ENCODE measurements at regions not wholly inside any gene's neighbourhood (a gene's known extent, or its start where the extent isn't known, plus 50 kb on each side); places are given as distances from the start of the nearest gene placed in this dataset.

- Mint-ChIP-seq H3K4me3 (no peak overlapping the region), H3K36me3 (ENCODE audit: insufficient read depth) (no peaks in the 10 kb centered on the region), H3K27me3 (no peaks in the 10 kb centered on the region), H3K27ac (peak overlapping the region; percentile 6 to 57), H3K4me1 (ENCODE audit: low read depth in 2 of 2) (peaks cover 5 to 12% of the 10 kb centered on the region in 2 donors), H3K9me3 (no peaks in the 10 kb centered on the region)
- no peak for DNase-seq
- no peak for ATAC-seq (replicated peaks)
These were observed 113.1 kb upstream of the PTPN1 start for GRCh38 chr20:50397058-50397457.

DNA sequence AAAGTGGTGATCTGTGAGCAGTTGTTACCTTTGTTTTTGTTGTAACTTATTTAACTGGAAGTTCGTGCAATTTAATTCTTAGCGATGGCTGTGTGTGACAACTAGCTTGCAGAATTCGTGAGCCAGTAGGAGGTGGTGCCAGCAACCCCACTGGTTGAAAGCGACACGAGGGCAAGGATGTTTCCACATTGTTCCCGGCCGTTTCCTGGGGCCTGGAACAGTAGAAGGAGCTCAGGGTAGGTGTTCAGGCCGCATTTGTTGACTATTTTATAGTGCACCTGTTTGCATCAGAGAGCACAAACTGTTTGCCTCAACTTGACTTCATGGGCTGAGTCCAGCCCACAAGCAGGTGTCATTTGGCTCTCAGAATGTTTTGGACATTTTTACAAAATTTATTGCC is 112.1 kb upstream of the PTPN1 start:
- Mint-ChIP-seq H3K4me3 (no peak overlapping the region), H3K27me3 (no peaks in the 10 kb centered on the region), H3K36me3 (ENCODE audit: insufficient read depth) (no peaks in the 10 kb centered on the region), H3K9me3 (no peaks in the 10 kb centered on the region), H3K27ac (no peak overlapping the region), H3K4me1 (ENCODE audit: low read depth in 2 of 2) (peaks cover 0 to 6% of the 10 kb centered on the region in 2 donors)
- no peak for DNase-seq
- no peak for ATAC-seq (replicated peaks)

DNA sequence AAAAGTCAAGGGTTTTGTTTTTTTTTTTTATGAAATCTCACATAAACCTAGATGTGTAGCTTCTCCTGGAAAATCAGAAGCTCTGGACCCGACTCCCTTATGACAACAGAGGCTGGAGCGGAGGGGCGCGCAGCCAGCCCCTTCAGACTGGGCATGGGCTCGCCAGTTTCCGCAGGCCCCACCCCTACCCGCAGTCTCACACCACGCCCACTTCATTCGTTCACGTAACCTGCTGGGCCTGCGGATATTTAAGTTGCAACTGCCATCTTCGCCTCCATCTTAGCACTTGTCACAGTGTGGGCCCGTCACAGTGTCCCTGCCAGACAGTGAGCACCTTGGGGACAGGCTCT is 111.7 kb upstream of the PTPN1 start:
- H3K4me1 Mint-ChIP-seq (ENCODE audit: low read depth in 2 of 2): peaks cover 0 to 6% of the 10 kb centered on the region in 2 donors
- no peaks in the 10 kb centered on the region for H3K27me3 Mint-ChIP-seq
- DNase-seq: no peak
- H3K36me3 Mint-ChIP-seq (ENCODE audit: insufficient read depth): no peaks in the 10 kb centered on the region
- no peak overlapping the region for H3K4me3 Mint-ChIP-seq
- H3K9me3 Mint-ChIP-seq: no peaks in the 10 kb centered on the region
- ATAC-seq (replicated peaks): no peak
- no peak overlapping the region for H3K27ac Mint-ChIP-seq

DNA sequence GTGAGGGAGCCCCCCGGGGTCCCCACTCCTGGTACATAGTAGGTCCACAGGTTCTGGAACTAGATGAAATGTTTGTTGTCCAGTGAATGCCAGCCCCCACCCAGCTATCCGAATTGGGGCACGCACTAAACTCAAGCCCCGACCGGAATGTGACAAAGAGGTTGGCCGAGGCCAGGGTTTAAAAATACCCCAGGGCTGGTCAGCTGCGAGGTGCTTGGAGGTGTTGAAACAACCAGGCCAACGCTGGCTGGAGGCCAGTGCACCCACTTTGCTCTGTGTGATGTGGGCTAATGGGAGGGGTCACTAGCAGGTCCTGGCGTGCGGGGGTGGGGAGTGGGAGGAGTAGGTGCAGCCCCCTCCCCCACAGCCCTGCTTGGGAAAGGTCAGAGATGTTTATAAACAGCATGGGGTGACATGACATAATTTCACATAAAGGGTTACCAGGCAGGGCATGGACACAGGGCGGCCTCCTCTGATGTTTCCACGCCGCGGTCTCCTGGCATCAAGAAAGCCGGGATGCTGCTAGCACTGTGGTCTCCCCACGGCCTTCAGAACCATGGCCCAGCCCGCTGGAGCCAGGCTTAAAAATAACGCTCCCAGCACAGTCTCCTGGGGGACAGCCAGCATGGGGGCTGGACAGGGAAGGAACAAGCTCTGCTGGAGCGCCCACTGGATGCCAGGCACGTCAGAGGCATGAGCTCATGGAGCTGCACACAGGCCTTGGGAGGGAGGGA is 111.2 kb upstream of the PTPN1 start:
- Mint-ChIP-seq H3K27ac (peak overlapping the region in 1 of 2 donors; percentile 20), H3K27me3 (no peaks in the 10 kb centered on the region), H3K4me1 (ENCODE audit: low read depth in 2 of 2) (peaks cover 0 to 7% of the 10 kb centered on the region in 2 donors), H3K4me3 (no peak overlapping the region), H3K36me3 (ENCODE audit: insufficient read depth) (no peaks in the 10 kb centered on the region), H3K9me3 (no peaks in the 10 kb centered on the region)
- no peak for ATAC-seq (replicated peaks)
- DNase-seq: no peak

- Mint-ChIP-seq H3K27ac (no peak overlapping the region), H3K9me3 (no peaks in the 10 kb centered on the region), H3K4me1 (ENCODE audit: low read depth in 2 of 2) (peaks cover 0 to 11% of the 10 kb centered on the region in 2 donors), H3K27me3 (no peaks in the 10 kb centered on the region), H3K4me3 (no peak overlapping the region), H3K36me3 (ENCODE audit: insufficient read depth) (no peaks in the 10 kb centered on the region)
- ATAC-seq (replicated peaks) (no peak), DNase-seq (no peak)
These were observed 110.6 kb upstream of the PTPN1 start for GRCh38 chr20:50399555-50399916.

GRCh38 chr20:50399917-50400704 is 110.1 kb upstream of the PTPN1 start:
- Mint-ChIP-seq H3K27ac (peak overlapping the region in 1 of 2 donors; percentile 4), H3K9me3 (no peaks in the 10 kb centered on the region), H3K36me3 (ENCODE audit: insufficient read depth) (no peaks in the 10 kb centered on the region), H3K4me1 (ENCODE audit: low read depth in 2 of 2) (peaks cover 0 to 11% of the 10 kb centered on the region in 2 donors), H3K27me3 (no peaks in the 10 kb centered on the region), H3K4me3 (no peak overlapping the region)
- DNase-seq: no peak
- ATAC-seq (replicated peaks): no peak

DNA sequence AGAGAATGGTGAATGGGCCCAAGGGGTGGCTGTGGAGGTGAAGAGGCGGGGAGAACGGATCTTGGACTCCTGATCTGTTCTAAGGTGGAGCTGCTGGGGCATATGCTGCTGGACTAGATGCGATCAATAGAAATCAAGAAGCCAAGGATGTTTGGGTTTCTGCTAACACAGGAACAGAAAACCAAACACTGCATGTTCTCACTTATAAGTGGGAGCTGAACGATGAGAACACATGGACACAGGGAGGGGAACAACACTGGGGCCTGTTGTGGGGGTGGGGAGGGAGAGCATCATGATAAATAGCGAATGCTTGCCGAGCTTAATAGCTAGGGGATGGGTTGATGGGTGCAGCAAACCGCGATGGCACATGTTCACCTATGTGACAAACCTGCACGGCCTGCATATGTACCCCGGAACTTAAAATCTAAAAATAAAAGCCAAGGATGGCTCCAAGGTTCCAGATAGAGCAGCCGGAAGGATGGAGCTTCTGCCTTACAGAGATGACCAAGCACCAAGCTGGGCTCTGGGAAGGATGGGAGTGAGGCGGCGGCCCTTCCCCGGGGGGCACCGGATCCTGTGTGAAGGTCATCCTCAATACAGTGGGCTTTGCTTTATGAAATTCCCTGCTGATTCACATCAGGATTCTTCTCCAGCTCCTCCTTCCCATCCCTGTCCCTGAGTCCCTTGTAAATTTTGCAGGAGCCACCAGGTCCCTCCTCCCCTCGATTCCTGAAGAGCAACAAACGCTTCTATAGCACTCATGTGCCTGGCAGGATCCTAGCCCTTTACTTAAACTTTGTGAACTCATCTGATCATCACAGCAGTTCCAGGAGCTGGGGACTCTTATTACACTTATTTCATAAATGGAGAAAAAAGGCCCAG is 109.2 kb upstream of the PTPN1 start:
- H3K36me3 Mint-ChIP-seq (ENCODE audit: insufficient read depth): no peaks in the 10 kb centered on the region
- ATAC-seq (replicated peaks) (no peak), DNase-seq (no peak)
- H3K27ac Mint-ChIP-seq: no peak overlapping the region
- H3K27me3 Mint-ChIP-seq: no peaks in the 10 kb centered on the region
- no peaks in the 10 kb centered on the region for H3K9me3 Mint-ChIP-seq
- peaks cover 0 to 11% of the 10 kb centered on the region in 2 donors for H3K4me1 Mint-ChIP-seq (ENCODE audit: low read depth in 2 of 2)
- H3K4me3 Mint-ChIP-seq: no peak overlapping the region

- Mint-ChIP-seq H3K4me1 (ENCODE audit: low read depth in 2 of 2) (peaks cover 0 to 11% of the 10 kb centered on the region in 2 donors), H3K36me3 (ENCODE audit: insufficient read depth) (no peaks in the 10 kb centered on the region)
- no peak for ATAC-seq (replicated peaks)
These were observed 108.4 kb upstream of the PTPN1 start for GRCh38 chr20:50401587-50402418.

GRCh38 chr20:50403565-50404418 is 106.4 kb upstream of the PTPN1 start:
- H3K27ac Mint-ChIP-seq: no peak overlapping the region
- ATAC-seq (replicated peaks): no peak
- H3K36me3 Mint-ChIP-seq (ENCODE audit: insufficient read depth): no peaks in the 10 kb centered on the region
- H3K4me3 Mint-ChIP-seq: no peak overlapping the region
- no peak for DNase-seq
- peaks cover under 1 to 5% of the 10 kb centered on the region in 2 donors for H3K27me3 Mint-ChIP-seq
- H3K4me1 Mint-ChIP-seq (ENCODE audit: low read depth in 2 of 2): peaks cover 0 to 11% of the 10 kb centered on the region in 2 donors
- H3K9me3 Mint-ChIP-seq: no peaks in the 10 kb centered on the region

More at GRCh38 chr20:50401587-50402418, 108.4 kb upstream of the PTPN1 start:
- no peaks in the 10 kb centered on the region for H3K9me3 Mint-ChIP-seq
- H3K4me3 Mint-ChIP-seq: no peak overlapping the region
- DNase-seq: no peak
- H3K27ac Mint-ChIP-seq: no peak overlapping the region
- H3K27me3 Mint-ChIP-seq: no peaks in the 10 kb centered on the region

DNA sequence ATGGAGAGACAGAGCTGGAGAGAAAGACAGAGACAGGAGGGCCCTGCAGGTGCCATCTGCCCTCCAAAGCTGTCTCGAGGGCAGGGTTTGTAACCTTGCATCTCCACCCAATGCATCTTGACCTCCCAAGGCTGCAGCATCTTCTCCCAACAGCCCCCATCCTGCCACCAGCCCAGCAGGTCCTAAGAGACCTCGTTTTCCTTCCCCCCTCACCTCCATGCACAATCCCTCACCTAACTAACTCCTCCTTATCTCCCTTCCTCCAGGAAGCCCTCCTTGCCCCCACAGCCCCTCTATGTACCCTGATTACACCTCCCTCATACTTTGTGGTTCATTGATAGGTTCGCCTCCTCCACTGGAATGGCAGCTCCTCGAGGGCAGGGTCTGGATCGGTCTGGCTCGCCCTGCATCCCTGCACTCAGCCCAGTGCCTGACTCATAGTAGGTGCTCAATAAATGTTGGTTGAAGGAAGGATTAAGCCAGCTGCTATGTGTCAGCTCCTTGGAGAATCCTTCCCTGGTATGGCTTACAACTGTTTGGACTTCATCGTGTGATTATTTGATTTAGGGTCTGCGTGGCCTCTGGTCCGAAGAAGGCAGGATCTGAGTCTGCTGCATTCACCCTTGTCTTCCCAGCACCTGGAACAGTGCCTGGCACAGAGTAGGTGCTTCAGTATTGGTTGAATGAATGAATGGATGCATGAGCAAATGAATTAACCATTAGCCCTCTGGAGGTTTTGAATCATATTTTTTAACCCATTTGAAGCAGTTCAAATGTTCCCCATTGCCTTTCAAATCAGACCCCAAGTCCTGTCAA is 105.6 kb upstream of the PTPN1 start:
- ATAC-seq (replicated peaks) (no peak), DNase-seq (no peak)
- H3K4me1 Mint-ChIP-seq (ENCODE audit: low read depth in 2 of 2): peaks cover 0 to 11% of the 10 kb centered on the region in 2 donors
- no peaks in the 10 kb centered on the region for H3K9me3 Mint-ChIP-seq
- no peaks in the 10 kb centered on the region for H3K36me3 Mint-ChIP-seq (ENCODE audit: insufficient read depth)
- peaks cover 5 to 8% of the 10 kb centered on the region in 2 donors for H3K27me3 Mint-ChIP-seq
- peak overlapping the region in 1 of 2 donors; percentile 4 for H3K27ac Mint-ChIP-seq
- H3K4me3 Mint-ChIP-seq: no peak overlapping the region

- H3K4me1 Mint-ChIP-seq (ENCODE audit: low read depth in 2 of 2): peaks cover 0 to 5% of the 10 kb centered on the region in 2 donors
- ATAC-seq (replicated peaks) (no peak), DNase-seq (no peak)
- no peaks in the 10 kb centered on the region for H3K36me3 Mint-ChIP-seq (ENCODE audit: insufficient read depth)
- H3K27ac Mint-ChIP-seq: no peak overlapping the region
- H3K27me3 Mint-ChIP-seq: peaks cover 5 to 16% of the 10 kb centered on the region in 2 donors
- no peaks in the 10 kb centered on the region for H3K9me3 Mint-ChIP-seq
- no peak overlapping the region for H3K4me3 Mint-ChIP-seq
These were observed 104.8 kb upstream of the PTPN1 start for GRCh38 chr20:50405235-50405914.

Data from effector memory CD8-positive, alpha-beta T cell (primary cell).